K562 (cell line): ENCODE measurements at regions not wholly inside any gene's neighbourhood (a gene's known extent, or its start where the extent isn't known, plus 50 kb on each side); places are given as distances from the start of the nearest gene placed in this dataset.

ENCODE experiments used
- ATAC-seq: fragments of 200-7000 bp; cut with Tn5 transposase; 3 replicates; pipeline ENCODE4 v1.9.1; 2020; ENCODE audit warnings: moderate library complexity
- BruUV-seq: library from RNA; stranded (reverse); fragments of 400-500 nt; replicated peaks from 2 replicates; lab custom pipeline; 2021; lab: Mats Ljungman, UMichigan
- CTCF ChIA-PET: fragments of 300-600 bp; formaldehyde crosslinking; extraction: SDS; loops from one replicate; lab custom pipeline; 2021; ENCODE audit warnings: low intra/inter-chr PET ratio; lab: Yijun Ruan, JAX
- POLR2A ChIA-PET: fragments of 300-600, 350-650 bp; sonication (Branson Sonifier 250); formaldehyde crosslinking; extraction: SDS; loops from one replicate; lab custom pipeline; 2021; ENCODE audit warnings: antibody characterized with exemption, inconsistent platforms; lab: Yijun Ruan, JAX
- DNase-seq, 4 experiments: peaks; one replicate each; pipeline versions ENCODE4 v3.0.0 to v3.0.0-alpha.2; 2011 to 2018; ENCODE audit warnings: low spot score in 3 of 4, mixed read lengths in 3 of 4; ENCODE audit errors: extremely low read depth in 1 of 4
- FAIRE-seq: peaks from 2 replicates; lab custom pipeline; 2011; peaks lifted over from hg19 to GRCh38; lab: Jason Lieb, UNC
- H2AFZ ChIP-seq: 2 replicates; pipeline ENCODE4 v1.6.0; 2011; ENCODE audit warnings: low read depth, low read length, control low read depth, inconsistent platforms
- H3K27ac ChIP-seq: fragments of 200-600 bp; 3 replicates; pipeline ENCODE4 v1.8.0; 2011; ENCODE audit warnings: low read depth, mild to moderate bottlenecking, control low read depth, inconsistent platforms, low read length, moderate library complexity, mixed read lengths; ENCODE audit errors: extremely low read depth
- H3K27me3 ChIP-seq, 2 experiments: fragments of 300-600 bp in 1 of 2; 2 replicates in 1 of 2; 3 replicates in 1 of 2; pipeline versions ENCODE4 v1.6.0 to v1.8.0; 2011; ENCODE audit warnings: inconsistent platforms in 2 of 2, low read length in 2 of 2, mild to moderate bottlenecking in 1 of 2, mixed read lengths in 1 of 2, moderate library complexity in 1 of 2; ENCODE audit not compliant: control insufficient read depth in 2 of 2, insufficient read depth in 2 of 2
- H3K36me3 ChIP-seq: fragments of 300-600 bp; 3 replicates; pipeline ENCODE4 v1.8.0; 2011; ENCODE audit warnings: mild to moderate bottlenecking, low read length, inconsistent platforms; ENCODE audit not compliant: control insufficient read depth, insufficient read depth
- H3K4me1 ChIP-seq, 2 experiments: fragments of 200-600 bp in 1 of 2; replicated peaks in 1 of 2; 2 replicates in 1 of 2; 3 replicates in 1 of 2; pipeline versions ENCODE4 v1.5.1 to v1.8.0; 2011; ENCODE audit warnings: inconsistent platforms in 2 of 2, low read length in 2 of 2, mild to moderate bottlenecking in 1 of 2, mixed read lengths in 1 of 2, moderate library complexity in 1 of 2; ENCODE audit not compliant: control insufficient read depth in 2 of 2, insufficient read depth in 2 of 2
- H3K4me2 ChIP-seq: 2 replicates; pipeline ENCODE4 v1.6.1; 2011; ENCODE audit warnings: low read length, control low read depth, inconsistent platforms, mixed read lengths; ENCODE audit not compliant: insufficient read depth
- H3K4me3 ChIP-seq: fragments of 200-600 bp; sonication (generic), shearing (Covaris generic); 2 replicates; pipeline ENCODE4 v1.5.1; 2016; ENCODE audit warnings: control low read depth, inconsistent platforms
- H3K79me2 ChIP-seq: fragments of 200-600 bp; 3 replicates; pipeline ENCODE4 v1.8.0; 2011; ENCODE audit warnings: low read length, inconsistent platforms; ENCODE audit not compliant: control insufficient read depth, insufficient read depth
- H3K9ac ChIP-seq, 2 experiments: 2 replicates each; pipeline versions ENCODE4 v1.6.0 to v1.6.1; 2011; ENCODE audit warnings: low read depth in 2 of 2, low read length in 2 of 2, control low read depth in 1 of 2, inconsistent platforms in 1 of 2, mild to moderate bottlenecking in 1 of 2, mixed read lengths in 1 of 2; ENCODE audit not compliant: insufficient read depth in 1 of 2
- H3K9me1 ChIP-seq: one replicate; pipeline ENCODE4 v1.6.0; 2011; ENCODE audit warnings: inconsistent platforms, mild to moderate bottlenecking, low read length, moderate library complexity; ENCODE audit not compliant: control insufficient read depth, insufficient read depth
- H3K9me3 ChIP-seq: replicated peaks from 2 replicates; pipeline ENCODE4 v1.5.1; 2011; ENCODE audit warnings: low read depth, low read length, inconsistent platforms; ENCODE audit not compliant: control insufficient read depth, insufficient read depth
- H4K20me1 ChIP-seq: replicated peaks from 2 replicates; pipeline ENCODE4 v1.6.1; 2011; ENCODE audit warnings: low read length, inconsistent platforms, mixed read lengths; ENCODE audit not compliant: control insufficient read depth, insufficient read depth
- BRD4 ChIP-seq: fragments of 200-600 bp; sonication (generic); IDR thresholded peaks from 2 replicates; pipeline ENCODE4 v1.6.1; 2017; ENCODE audit warnings: inconsistent platforms
- BRF2 ChIP-seq: IDR thresholded peaks from 3 replicates; pipeline ENCODE4 v1.6.1; 2011; ENCODE audit warnings: borderline replicate concordance, mild to moderate bottlenecking; ENCODE audit not compliant: insufficient read length, insufficient read depth
- DLX4 ChIP-seq: fragments of 250-450 bp; sonication (Bioruptor Pico); IDR thresholded peaks from 2 replicates; pipeline ENCODE4 v1.6.1; 2021; ENCODE audit warnings: mild to moderate bottlenecking
- ERF ChIP-seq: fragments of 450-650 bp; formaldehyde crosslinking; IDR thresholded peaks from 2 replicates; pipeline ENCODE4 v1.4.0; 2020; ENCODE audit warnings: mild to moderate bottlenecking, mixed read lengths
- FOXA3 ChIP-seq, 2 experiments: fragments of 450-650 bp in 1 of 2; sonication (generic) in 1 of 2; formaldehyde crosslinking; IDR thresholded peaks in 1 of 2; conservative IDR thresholded peaks in 1 of 2; 2 replicates each; pipeline versions ENCODE4 v1.4.0 to v1.8.0; 2020 to 2022; ENCODE audit warnings: mild to moderate bottlenecking in 2 of 2, missing genetic modification reagents in 1 of 2
- GMEB1 ChIP-seq: fragments of 250-450 bp; sonication (Bioruptor Pico); IDR thresholded peaks from 2 replicates; pipeline ENCODE4 v1.4.0; 2020; ENCODE audit warnings: mild to moderate bottlenecking
- KLF1 ChIP-seq: fragments of 450-650 bp; IDR thresholded peaks from 2 replicates; pipeline ENCODE4 v1.6.1; 2016; ENCODE audit warnings: missing genetic modification characterization, missing compliant biosample characterization
- NFATC3 ChIP-seq: fragments of 450-650 bp; IDR thresholded peaks from 2 replicates; pipeline ENCODE4 v1.6.1; 2017; ENCODE audit warnings: mild to moderate bottlenecking
- NFIC ChIP-seq: fragments of 450-650 bp; IDR thresholded peaks from 2 replicates; pipeline ENCODE4 v1.6.1; 2017; ENCODE audit warnings: mild to moderate bottlenecking, inconsistent platforms
- OTX1 ChIP-seq: fragments of 450-650 bp; formaldehyde crosslinking; IDR thresholded peaks from 2 replicates; pipeline ENCODE4 v1.4.0; 2022; ENCODE audit warnings: mild to moderate bottlenecking
- SRSF7 ChIP-seq: fragments of 200-400 bp; formaldehyde crosslinking; optimal IDR thresholded peaks from 2 replicates; pipeline ENCODE3; 2017; ENCODE audit warnings: mild to moderate bottlenecking, low read depth, low read length
- STAT5B ChIP-seq: fragments of 250-450 bp; sonication (Bioruptor Pico); IDR thresholded peaks from 2 replicates; pipeline ENCODE4 v1.8.0; 2021; ENCODE audit warnings: mild to moderate bottlenecking, inconsistent platforms
- TAF15 ChIP-seq: fragments of 200-400 bp; formaldehyde crosslinking; IDR thresholded peaks from 2 replicates; pipeline ENCODE4 v1.6.1; 2017; ENCODE audit warnings: mild to moderate bottlenecking, low read depth, low read length, moderate library complexity
- TCFL5 ChIP-seq: fragments of 250-450 bp; sonication (Bioruptor Pico); conservative IDR thresholded peaks from 2 replicates; pipeline ENCODE4 v1.6.1; 2021; ENCODE audit warnings: mild to moderate bottlenecking, moderate library complexity, matching md5 sums
- TOE1 ChIP-seq, 2 experiments: fragments of 450-650 bp in 1 of 2; sonication (generic) in 1 of 2; formaldehyde crosslinking in 1 of 2; IDR thresholded peaks; 2 replicates each; pipeline versions ENCODE4 v1.7.1 to v1.8.0; 2016 to 2022; ENCODE audit warnings: borderline replicate concordance in 2 of 2, mild to moderate bottlenecking in 2 of 2, antibody characterized with exemption in 1 of 2, inconsistent platforms in 1 of 2, low read depth in 1 of 2, missing genetic modification reagents in 1 of 2, moderate library complexity in 1 of 2
- ZFX ChIP-seq: sonication (generic); formaldehyde crosslinking; IDR thresholded peaks from 2 replicates; pipeline ENCODE4 v1.8.0; 2022; ENCODE audit warnings: mild to moderate bottlenecking, missing genetic modification reagents, moderate library complexity
- ZNF124 ChIP-seq: sonication (generic); formaldehyde crosslinking; IDR thresholded peaks from 2 replicates; pipeline ENCODE4 v1.8.1; 2022; ENCODE audit warnings: missing genetic modification reagents
- ZNF398 ChIP-seq: fragments of 250-450 bp; sonication (Bioruptor Pico); IDR thresholded peaks from 2 replicates; pipeline ENCODE4 v1.8.0; 2021; ENCODE audit warnings: moderate library complexity, mild to moderate bottlenecking, inconsistent platforms
- WGBS: fragments of 100-300 bp; shearing (Covaris generic); methylation state at CpG from one replicate; pipeline ENCODE4 v1.1.6; 2016; ENCODE audit warnings: low coverage, mixed read lengths; ENCODE audit not compliant: insufficient coverage; ENCODE audit errors: missing lambda C conversion rate; 5-methylcytosine and 5-hydroxymethylcytosine counted together
- in situ Hi-C: fragments of 300-500 bp; cut with MboI; formaldehyde crosslinking; loops from 4 replicates; pipeline ENCODE4 v1.15.0; 2018; ENCODE audit warnings: inconsistent platforms, mixed read lengths
- intact Hi-C: fragments of 100-400 bp; cut with micrococcal nuclease; formaldehyde crosslinking; loops from 2 replicates; pipeline ENCODE4 v1.14.2; 2022

DNA sequence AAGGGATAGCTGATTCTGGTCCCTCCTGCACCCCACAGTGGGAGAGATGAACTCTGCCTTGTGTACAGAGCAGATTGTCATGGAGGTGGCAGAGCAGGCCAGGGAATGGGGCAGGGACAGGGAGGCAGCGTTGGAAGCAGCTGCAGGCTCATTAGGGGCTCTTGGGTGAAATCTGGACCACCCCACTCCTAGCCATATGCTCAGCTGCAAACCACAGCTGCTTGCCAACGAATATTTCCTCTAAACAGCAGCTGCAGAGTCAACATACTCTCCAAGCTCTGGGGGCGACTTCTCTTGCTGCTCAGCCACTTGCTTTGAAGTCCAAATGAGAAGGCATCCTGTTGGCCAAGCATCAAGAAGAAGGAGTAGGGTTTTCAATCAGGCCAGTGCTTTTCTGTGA lies 302.3 kb upstream of the AUTS2 start (continued):
- TF ChIP-seq GMEB1 (CRISPR knock-in tag): no peak
- no peak for TF ChIP-seq BRD4
- TF ChIP-seq TAF15: no peak
- no peak for TF ChIP-seq OTX1 (CRISPR knock-in tag)
- TF ChIP-seq ZNF398: no peak
- no peak for TF ChIP-seq DLX4 (CRISPR knock-in tag)

DNA sequence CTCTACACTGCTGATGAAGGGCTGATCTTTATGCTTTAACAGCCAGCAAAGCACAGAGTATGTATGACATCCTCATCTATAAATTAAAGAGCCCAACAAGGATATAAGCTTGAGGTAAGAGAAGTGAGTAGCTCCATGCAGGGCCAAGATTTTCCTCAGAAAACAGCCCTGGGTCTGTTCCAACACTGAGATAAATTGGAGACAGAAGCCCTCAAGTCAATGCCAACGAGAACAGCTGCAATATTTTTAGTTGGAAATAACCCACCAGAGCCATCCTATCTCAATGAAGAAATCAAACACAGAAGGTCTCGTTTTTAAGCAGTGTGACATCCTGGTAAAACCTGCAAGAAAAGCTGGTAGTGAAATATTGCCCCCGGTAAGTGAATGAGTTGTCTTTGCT lies 297.0 kb upstream of the AUTS2 start:
- FAIRE-seq: no peak
- intact Hi-C loops: no loop called here
- WGBS: 0% methylated on average over 3 of the region's 3 CpGs
- no peak overlapping the region for H3K27ac ChIP-seq
- no peak for TF ChIP-seq KLF1 (tag)
- no peak for TF ChIP-seq STAT5B (CRISPR knock-in tag)
- TF ChIP-seq ZNF124: no peak
- no peak for TF ChIP-seq SRSF7
- TF ChIP-seq NFIC: no peak
- no peak for TF ChIP-seq BRF2
- TF ChIP-seq ZFX (CRISPR knock-in tag): no peak
- TF ChIP-seq ERF (CRISPR knock-in tag): no peak
- TF ChIP-seq FOXA3 (CRISPR knock-in tag; conservative IDR thresholded peaks at IDR 0.05 in 1 of 2, IDR thresholded peaks at IDR 0.05 in 1 of 2): no peak
- no peak for TF ChIP-seq NFATC3
- no peak for TF ChIP-seq TOE1 (IDR thresholded peaks at IDR 0.05; ENCODE audit: borderline replicate concordance)
- no peak for TF ChIP-seq TOE1 (CRISPR knock-in tag; IDR thresholded peaks at IDR 0.05; ENCODE audit: borderline replicate concordance, low read depth)
- no peak for TF ChIP-seq TCFL5 (CRISPR knock-in tag)
- H3K4me2 ChIP-seq: no peak overlapping the region
- no peaks in the 10 kb centered on the region for H3K9me3 ChIP-seq
- CTCF ChIA-PET: no interaction called here
- no peaks in the 10 kb centered on the region for H3K36me3 ChIP-seq
- H4K20me1 ChIP-seq: no peaks in the 10 kb centered on the region
- no peak overlapping the region for H3K4me3 ChIP-seq
- no peak for DNase-seq
- no peak overlapping the region for H3K9ac ChIP-seq
- BruUV-seq: no TSS peak
- in situ Hi-C loops: no loop called here
- H3K79me2 ChIP-seq: no peaks in the 10 kb centered on the region
- H3K4me1 ChIP-seq: no peaks in the 10 kb centered on the region
- H3K27me3 ChIP-seq: no peaks in the 10 kb centered on the region; a peak in 1 of 5 replicates
- POLR2A ChIA-PET: interaction anchor here (0.6 kb wide), 1 partner anchor 244 kb away, joined by 3 read pairs; no protein-coding TSS in a partner anchor
- no peak overlapping the region for H2AFZ ChIP-seq
- ATAC-seq: no peak
- H3K9me1 ChIP-seq: no peaks in the 10 kb centered on the region
